ENCODE measurements at regions not wholly inside any gene's neighbourhood (a gene's known extent, or its start where the extent isn't known, plus 50 kb on each side); places are given as distances from the start of the nearest gene placed in this dataset.

- intact Hi-C loops (cut with DNase I), result no loop called here
- WGBS, 2 donors, result 91 to 94% methylated on average over 4 of the region's 4 CpGs
Measured at GRCh38 chrX:57772637-57773036, 92.6 kb upstream of the NLRP2B start.

DNA sequence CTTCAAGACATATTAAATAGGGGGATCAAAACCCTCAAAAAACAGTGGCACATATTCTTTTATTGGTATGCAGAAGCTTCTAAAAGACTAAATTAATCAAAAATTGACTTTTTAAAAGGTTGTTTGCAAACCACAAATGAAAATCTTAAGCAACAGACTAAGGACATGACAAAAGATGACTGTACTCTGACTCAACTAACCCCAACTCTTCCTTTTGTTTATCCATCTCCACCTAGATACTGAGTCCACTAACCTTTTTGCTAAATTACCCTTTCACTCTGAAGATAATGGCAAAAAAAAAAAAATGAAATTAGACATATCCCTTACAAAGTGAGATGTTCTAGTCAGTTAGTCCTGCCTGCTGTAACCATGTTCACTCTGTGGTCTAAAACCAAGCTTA, 91.6 kb upstream of the NLRP2B start:
- no peaks in the 10 kb centered on the region for H3K9me3 ChIP-seq
- H3K4me1 ChIP-seq, result no peaks in the 10 kb centered on the region
- intact Hi-C loops (cut with DNase I), result no loop called here
- no peak overlapping the region for H3K27ac ChIP-seq
- H3K27me3 ChIP-seq, result no peaks in the 10 kb centered on the region
- H3K4me3 ChIP-seq (replicated peaks in 1 of 3), result no peak overlapping the region
- DNase-seq, result no peak
- TF ChIP-seq POLR2A (IDR thresholded peaks at IDR 0.05) (no peak), CTCF (IDR thresholded peaks at IDR 0.05) (no peak)
- no peaks in the 10 kb centered on the region for H3K36me3 ChIP-seq

More at GRCh38 chrX:57772637-57773036, 92.6 kb upstream of the NLRP2B start:
- no peaks in the 10 kb centered on the region for H3K9me3 ChIP-seq
- no peaks in the 10 kb centered on the region for H3K27me3 ChIP-seq
- H3K27ac ChIP-seq, result no peak overlapping the region
- H3K36me3 ChIP-seq, result no peaks in the 10 kb centered on the region
- no peak overlapping the region for H3K4me3 ChIP-seq (replicated peaks in 1 of 3)
- TF ChIP-seq POLR2A (IDR thresholded peaks at IDR 0.05) (no peak), CTCF (IDR thresholded peaks at IDR 0.05) (no peak)
- no peak for DNase-seq
- no peaks in the 10 kb centered on the region for H3K4me1 ChIP-seq

DNA sequence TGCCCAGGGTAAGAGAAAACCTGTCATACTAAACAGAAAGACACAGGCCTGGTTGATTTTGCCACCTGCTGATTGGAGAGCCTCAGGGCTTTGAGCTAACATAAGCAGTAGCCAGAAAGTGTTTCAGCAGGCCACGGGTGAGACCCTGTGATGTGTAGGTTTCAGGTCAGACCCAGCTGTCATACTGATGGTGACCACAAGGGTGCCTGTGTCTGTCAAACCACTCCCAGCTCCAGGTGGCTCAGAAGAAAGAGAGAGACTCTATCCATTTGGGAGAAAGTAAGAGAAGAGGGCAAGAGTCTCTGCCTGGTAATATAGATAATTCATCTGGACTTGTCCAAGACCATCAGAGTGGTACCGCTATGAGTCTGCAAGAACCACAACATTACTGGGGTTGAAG, 72.8 kb upstream of the NLRP2B start:
- TF ChIP-seq POLR2A (IDR thresholded peaks at IDR 0.05) (no peak), CTCF (IDR thresholded peaks at IDR 0.05) (no peak)
- 69 to 75% methylated on average over 2 of the region's 2 CpGs for WGBS, 2 donors
- no peak for DNase-seq
- H3K9me3 ChIP-seq, result no peaks in the 10 kb centered on the region
- H3K27ac ChIP-seq, result no peak overlapping the region
- H3K36me3 ChIP-seq, result no peaks in the 10 kb centered on the region
- H3K27me3 ChIP-seq, result no peaks in the 10 kb centered on the region
- no peaks in the 10 kb centered on the region for H3K4me1 ChIP-seq
- H3K4me3 ChIP-seq (replicated peaks in 1 of 3), result no peak overlapping the region
- intact Hi-C loops (cut with DNase I), result no loop called here

DNA sequence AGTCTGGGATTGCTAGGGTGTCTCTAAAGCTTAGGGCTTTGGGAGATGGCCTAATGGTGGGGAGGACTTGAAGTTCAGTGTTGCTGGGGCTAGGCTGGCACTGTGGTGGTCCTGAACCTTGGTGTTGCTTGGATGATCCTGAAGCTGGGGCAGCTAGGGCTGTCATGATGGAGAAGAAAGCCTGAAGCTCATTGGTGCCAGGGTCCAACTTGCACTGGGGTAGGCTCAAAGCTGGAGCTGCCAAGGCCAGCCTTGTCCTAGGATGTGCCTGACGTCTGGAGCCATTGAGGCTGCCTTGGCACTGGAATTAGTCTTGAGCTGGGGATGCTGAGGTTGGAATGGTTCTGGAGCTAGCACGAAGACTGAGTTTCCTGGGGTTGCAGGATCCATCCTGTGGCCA, 61.0 kb upstream of the NLRP2B start:
- H3K4me3 ChIP-seq (replicated peaks in 1 of 3), result no peak overlapping the region
- H3K9me3 ChIP-seq, result no peaks in the 10 kb centered on the region
- H3K27me3 ChIP-seq, result no peaks in the 10 kb centered on the region
- intact Hi-C loops (cut with DNase I), result no loop called here
- H3K27ac ChIP-seq, result no peak overlapping the region
- WGBS, 2 donors, result no CpG with 5 or more reads among the region's 2 CpGs
- H3K36me3 ChIP-seq, result no peaks in the 10 kb centered on the region
- no peak for DNase-seq
- H3K4me1 ChIP-seq, result no peaks in the 10 kb centered on the region
- no peak for TF ChIP-seq CTCF (IDR thresholded peaks at IDR 0.05)
- TF ChIP-seq POLR2A (IDR thresholded peaks at IDR 0.05), result no peak

GRCh38 chrX:57737881-57738280, 57.8 kb upstream of the NLRP2B start:
- Histone ChIP-seq H3K4me3 (replicated peaks in 1 of 3) (no peak overlapping the region), H3K27me3 (no peaks in the 10 kb centered on the region), H3K9me3 (no peaks in the 10 kb centered on the region), H3K4me1 (no peaks in the 10 kb centered on the region), H3K27ac (no peak overlapping the region), H3K36me3 (no peaks in the 10 kb centered on the region)
- TF ChIP-seq CTCF (IDR thresholded peaks at IDR 0.05) (no peak), POLR2A (IDR thresholded peaks at IDR 0.05) (no peak)
- DNase-seq, result no peak
- intact Hi-C loops (cut with DNase I), result no loop called here
